G401 (cell line): ENCODE measurements at regions not wholly inside any gene's neighbourhood (a gene's known extent, or its start where the extent isn't known, plus 50 kb on each side); places are given as distances from the start of the nearest gene placed in this dataset.
"Not testable (repeated sequence)": the region's sequence is repeated elsewhere in the genome, so short reads cannot be mapped to it uniquely, and the experiment has no call there.

ENCODE experiments used
- DNase-seq: peaks from one replicate; pipeline ENCODE4 v3.0.0-alpha.2; 2015; ENCODE audit warnings: low spot score
- in situ Hi-C: cut with HindIII; loops from 2 replicates; pipeline ENCODE4 v1.10.0; 2016; ENCODE audit warnings: low sequenced_read_pairs, mixed read lengths

DNA sequence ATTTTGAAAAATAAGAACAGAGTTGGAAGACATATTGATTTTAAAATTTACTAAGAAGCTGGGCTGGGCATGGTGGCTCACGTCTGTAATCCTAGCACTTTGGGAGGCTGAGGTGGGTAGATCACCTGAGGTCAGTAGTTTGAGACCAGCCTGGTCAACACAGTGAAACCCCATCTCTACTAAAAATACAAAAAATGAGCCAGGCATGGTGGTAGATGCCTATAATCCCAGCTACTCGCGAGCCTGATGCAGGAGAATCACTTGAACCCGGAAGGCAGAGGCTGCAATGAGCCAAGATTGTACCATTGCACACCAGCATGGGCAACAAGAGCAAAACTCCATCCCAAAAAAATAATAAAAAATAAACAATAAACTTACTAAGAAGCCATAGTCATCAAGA lies 262.5 kb downstream of the GOLGA6L6 start:
- DNase-seq, in situ Hi-C loops: not testable (repeated sequence)

GRCh38 chr15:20278376-20278775 lies 263.2 kb downstream of the GOLGA6L6 start:
- DNase-seq, in situ Hi-C loops: not testable (repeated sequence)

GRCh38 chr15:20277451-20277850 lies 264.1 kb downstream of the GOLGA6L6 start:
- in situ Hi-C loops, DNase-seq: not testable (repeated sequence)

- DNase-seq, in situ Hi-C loops: not testable (repeated sequence)
Measured at GRCh38 chr15:20276312-20277114, 265.1 kb downstream of the GOLGA6L6 start.

- DNase-seq, in situ Hi-C loops: not testable (repeated sequence)
Measured at GRCh38 chr15:20275373-20275967, 266.1 kb downstream of the GOLGA6L6 start.

DNA sequence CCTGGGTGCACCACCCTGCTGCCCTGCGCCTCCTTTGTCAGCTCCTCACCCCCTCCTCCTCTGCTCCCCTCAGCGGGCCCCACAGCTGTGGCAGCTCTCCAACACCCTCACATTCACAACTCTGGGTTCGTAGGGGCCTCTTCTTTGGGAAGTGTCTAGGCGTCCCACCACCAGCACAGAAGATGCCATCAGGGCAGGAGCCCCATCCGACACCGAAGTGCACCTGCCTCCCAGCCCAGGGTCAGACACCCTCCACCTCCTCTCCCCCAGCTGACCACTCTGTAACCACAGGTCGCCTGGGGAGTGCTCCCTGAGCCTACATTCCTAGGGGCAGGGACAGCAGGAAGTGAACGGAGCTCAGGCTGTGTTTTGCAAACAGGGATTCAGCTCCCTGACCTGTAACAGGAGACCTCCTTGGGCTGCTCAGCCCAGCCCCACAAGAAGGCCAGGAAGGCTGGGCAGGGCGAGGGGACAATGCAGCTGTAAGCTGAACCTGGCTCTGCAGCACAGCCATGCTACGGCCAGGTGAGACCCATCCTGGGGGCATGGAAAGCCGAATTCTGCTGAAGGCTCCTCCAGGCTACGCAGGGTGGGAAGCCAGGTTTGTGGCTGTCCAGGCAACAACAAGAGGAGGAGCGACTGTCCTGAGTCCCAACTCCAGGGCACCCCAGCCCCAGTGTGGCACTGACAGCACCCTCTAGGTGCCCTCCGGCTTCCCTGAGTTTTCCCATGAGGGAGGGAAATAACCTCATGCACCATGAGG lies 269.0 kb downstream of the GOLGA6L6 start:
- no peak for DNase-seq
- in situ Hi-C loops = no loop called here

DNA sequence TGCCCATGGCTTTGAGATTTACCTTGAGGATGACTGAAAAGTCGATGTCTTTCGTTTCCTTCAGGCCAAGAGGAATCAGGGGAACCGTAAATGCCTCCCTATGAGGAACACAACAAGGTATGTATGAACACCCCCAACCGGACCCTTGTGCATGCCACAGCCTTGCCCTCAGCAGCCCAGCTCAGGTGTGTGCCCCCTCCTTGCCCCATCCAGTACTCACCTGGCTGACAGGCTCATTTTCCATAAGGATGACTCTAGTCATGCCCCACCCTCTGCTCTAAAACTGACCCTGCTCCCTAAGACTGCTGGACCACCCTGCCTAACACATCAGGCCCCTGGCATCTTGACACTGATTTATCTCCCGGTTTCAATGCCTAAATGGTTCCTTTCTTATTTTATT lies 270.0 kb downstream of the GOLGA6L6 start:
- DNase-seq = no peak
- in situ Hi-C loops = no loop called here

DNA sequence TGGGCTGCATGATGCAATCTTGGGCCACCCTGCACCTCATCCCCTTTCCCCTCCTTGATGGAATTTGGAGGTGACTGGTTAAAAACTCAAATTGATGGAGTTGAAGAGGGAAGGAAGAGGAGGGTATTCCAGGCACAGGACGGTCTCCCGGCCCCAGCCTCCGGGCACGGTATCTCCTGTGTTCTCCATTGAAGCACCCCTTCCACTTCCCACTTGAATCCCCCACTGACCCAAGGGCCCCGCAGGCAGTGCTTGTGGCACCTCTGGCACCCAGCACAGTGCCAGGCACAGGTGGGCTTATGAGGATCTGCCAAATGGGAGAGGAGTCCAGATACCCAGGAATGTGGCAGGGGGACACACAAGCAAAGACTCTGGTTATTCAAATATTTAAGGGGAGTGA lies 271.6 kb downstream of the GOLGA6L6 start:
- in situ Hi-C loops, DNase-seq: not testable (repeated sequence)

- DNase-seq, in situ Hi-C loops: not testable (repeated sequence)
Measured at GRCh38 chr15:20267996-20268395, 273.6 kb downstream of the GOLGA6L6 start.

GRCh38 chr15:20267051-20267730 lies 274.4 kb downstream of the GOLGA6L6 start:
- DNase-seq, in situ Hi-C loops: not testable (repeated sequence)

DNA sequence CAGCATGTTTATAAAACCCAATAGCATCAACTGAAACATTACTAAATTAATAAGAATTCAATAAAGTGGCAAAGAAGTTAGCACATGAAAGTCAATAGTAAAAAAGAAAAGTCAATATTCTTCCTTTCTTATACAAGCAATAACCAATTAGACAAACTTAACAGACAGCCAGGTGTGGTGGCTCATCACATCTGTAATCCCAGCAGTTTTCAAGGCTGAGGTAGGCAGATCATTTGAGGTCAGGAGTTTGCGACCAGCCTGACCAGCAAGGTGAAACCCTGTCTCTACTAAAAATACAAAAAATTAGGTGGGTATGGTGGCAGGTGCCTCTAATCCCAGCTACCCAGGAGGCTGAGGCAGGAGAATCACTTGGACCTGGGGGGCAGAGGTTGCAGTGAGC lies 275.9 kb downstream of the GOLGA6L6 start:
- in situ Hi-C loops, DNase-seq: not testable (repeated sequence)

DNA sequence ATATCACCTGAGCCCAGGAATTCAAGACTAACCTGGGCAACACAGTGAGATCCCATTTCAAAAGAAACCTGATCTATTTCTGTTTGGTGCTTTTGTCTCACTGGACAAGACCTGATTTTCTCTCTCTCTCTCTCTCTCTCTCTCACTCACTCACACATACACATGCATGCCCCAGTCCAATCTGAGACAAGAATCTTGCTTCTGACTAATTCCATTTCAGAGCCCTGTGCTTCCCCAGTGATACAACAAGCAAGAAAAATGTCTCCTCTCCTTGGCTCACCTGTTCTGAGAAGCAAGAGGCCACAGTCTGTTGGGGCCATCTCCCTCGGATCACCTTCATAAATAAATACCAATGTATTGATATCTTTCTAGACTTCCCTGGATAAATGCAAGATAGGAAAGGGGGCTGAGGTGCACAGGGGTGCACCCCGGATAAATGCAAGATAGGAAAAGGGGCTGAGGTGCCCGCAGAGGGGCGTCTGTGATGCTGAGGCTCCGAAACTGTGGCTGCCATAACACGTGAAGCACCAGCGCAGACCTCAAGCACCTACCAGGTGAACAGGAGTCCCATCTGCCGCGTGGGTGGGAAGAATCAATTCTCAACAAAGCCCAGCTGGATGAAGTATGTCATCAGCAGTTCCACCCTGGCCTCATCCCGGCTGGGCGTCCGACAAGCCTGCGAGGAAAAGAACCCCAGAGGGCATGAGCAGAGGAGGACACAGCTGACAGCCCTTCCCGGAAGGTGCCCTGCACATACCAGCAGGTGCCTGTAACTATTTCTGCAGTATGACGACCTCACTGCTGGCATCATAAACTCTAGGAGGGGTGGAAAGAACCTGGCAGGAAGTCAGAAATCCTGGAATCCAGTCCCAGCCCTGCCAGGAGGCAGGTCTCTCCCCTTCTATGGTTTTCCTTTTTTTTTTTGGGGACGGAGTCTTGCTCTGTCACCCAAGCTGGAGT lies 280.0 kb downstream of the GOLGA6L6 start:
- in situ Hi-C loops = not testable (repeated sequence)

GRCh38 chr15:20260650-20261049 lies 280.9 kb downstream of the GOLGA6L6 start:
- DNase-seq, in situ Hi-C loops: not testable (repeated sequence)

More for the DNA sequence above, 280.0 kb downstream of the GOLGA6L6 start:
- DNase-seq = not testable (repeated sequence)

- in situ Hi-C loops = not testable (repeated sequence)
Measured at GRCh38 chr15:20259559-20260190, 281.9 kb downstream of the GOLGA6L6 start.

DNA sequence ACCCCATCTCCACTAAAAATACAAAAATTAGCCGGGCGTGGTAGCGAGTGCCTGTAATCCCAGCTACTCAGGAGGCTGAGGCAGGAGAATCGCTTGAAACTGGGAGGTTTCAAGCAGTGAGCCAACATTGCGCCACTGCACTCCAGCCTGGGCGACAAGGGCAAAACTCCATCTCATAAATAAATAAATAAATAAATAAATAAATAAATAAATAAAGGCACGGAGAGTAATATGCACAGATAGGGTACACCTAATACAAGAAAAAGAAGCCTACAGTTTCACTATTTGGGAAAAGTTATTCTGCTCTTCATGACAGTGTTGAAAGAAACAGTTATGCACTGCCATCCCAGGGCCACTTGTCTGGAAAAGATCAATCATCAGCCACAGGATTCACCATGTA lies 285.2 kb downstream of the GOLGA6L6 start:
- DNase-seq, in situ Hi-C loops: not testable (repeated sequence)

More at GRCh38 chr15:20259559-20260190, 281.9 kb downstream of the GOLGA6L6 start:
- DNase-seq = not testable (repeated sequence)

DNA sequence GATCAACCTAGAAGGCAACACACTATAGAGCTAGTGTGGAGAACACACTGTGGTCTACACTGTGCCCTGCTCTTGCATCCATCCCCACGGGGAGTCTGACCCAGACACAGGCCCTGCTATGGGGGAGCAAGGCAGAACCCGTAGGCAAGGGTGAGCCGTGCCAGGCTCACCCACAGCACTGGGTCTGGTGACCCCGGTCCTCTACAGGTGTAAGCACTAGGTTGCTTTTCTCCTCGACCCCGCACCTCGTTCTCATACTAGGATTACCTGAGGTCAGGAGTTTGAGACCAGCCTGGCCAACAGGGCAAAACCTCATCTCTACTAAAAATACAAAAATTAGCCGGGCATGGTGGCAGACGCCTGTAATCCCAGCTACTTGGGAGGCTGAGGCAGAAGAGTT lies 286.0 kb downstream of the GOLGA6L6 start:
- DNase-seq, in situ Hi-C loops: not testable (repeated sequence)

GRCh38 chr15:20253047-20253615 lies 288.5 kb downstream of the GOLGA6L6 start:
- in situ Hi-C loops, DNase-seq: not testable (repeated sequence)
